HCT116 (cell line): ENCODE measurements at regions not wholly inside any gene's neighbourhood (a gene's known extent, or its start where the extent isn't known, plus 50 kb on each side); places are given as distances from the start of the nearest gene placed in this dataset.

Experiments
- ATAC-seq: fragments of 200-7000 bp; cut with Tn5 transposase; 2 replicates; pipeline ENCODE4 v1.9.1; 2020; ENCODE audit warnings: mild to moderate bottlenecking, moderate library complexity
- BruUV-seq: library from RNA; stranded (reverse); fragments of 400-500 nt; replicated peaks from 2 replicates; lab custom pipeline; 2021; lab: Mats Ljungman, UMichigan
- CTCF ChIA-PET: fragments of 300-600 bp; sonication (Branson Sonifier 250); formaldehyde crosslinking; loops from one replicate; lab custom pipeline; 2021; ENCODE audit warnings: antibody characterized with exemption; lab: Charles Lee
- POLR2A ChIA-PET: fragments of 300-600, 350-600 bp; sonication (Branson Sonifier 250); formaldehyde crosslinking; loops from one replicate; lab custom pipeline; 2021; ENCODE audit warnings: antibody characterized with exemption; lab: Charles Lee
- RAD21 ChIA-PET, 2 experiments: fragments of 300-600 bp; sonication (Branson Sonifier 250); formaldehyde crosslinking; loops; one replicate each; lab custom pipeline; 2023; ENCODE audit warnings: low total read pairs in 2 of 2; ENCODE audit not compliant: uncharacterized antibody in 2 of 2, unreplicated experiment in 2 of 2, low non-redundant PET in 1 of 2; lab: Charles Lee
- DNase-seq: peaks from one replicate; pipeline ENCODE4 v3.0.0-alpha.2; 2010; ENCODE audit warnings: low read depth, low spot score
- H2AFZ ChIP-seq: fragments of 200-600 bp; shearing (Covaris generic), sonication (generic); 2 replicates; pipeline ENCODE4 v1.6.1; 2017; ENCODE audit warnings: low read depth, mixed run types, mixed read lengths, antibody characterized with exemption, low read length; ENCODE audit not compliant: poor library complexity, severe bottlenecking
- H3K27ac ChIP-seq: 2 replicates; pipeline ENCODE4 v1.5.1; 2012; ENCODE audit warnings: low read depth, low read length
- H3K27me3 ChIP-seq: fragments of 200-600 bp; sonication (generic); 2 replicates; pipeline ENCODE4 v1.6.1; 2016; ENCODE audit warnings: mixed run types, low read length, mixed read lengths; ENCODE audit not compliant: insufficient read depth
- H3K36me3 ChIP-seq, 2 experiments: fragments of 200-500 bp in 1 of 2; fragments of 200-600 bp in 1 of 2; sonication (Bioruptor generic) in 1 of 2; sonication (generic) in 1 of 2; 2 replicates each; pipeline versions ENCODE4 v1.5.1 to v1.6.1; 2014 to 2016; ENCODE audit warnings: low read length in 2 of 2, inconsistent platforms in 1 of 2, mixed read lengths in 1 of 2, mixed run types in 1 of 2; ENCODE audit not compliant: insufficient read depth in 2 of 2, control insufficient read depth in 1 of 2
- H3K4me1 ChIP-seq, 2 experiments: fragments of 200-600 bp in 1 of 2; sonication (generic) in 1 of 2; 2 replicates each; pipeline versions ENCODE4 v1.5.1 to v1.6.1; 2012 to 2017; ENCODE audit warnings: low read length in 2 of 2, inconsistent platforms in 1 of 2, mild to moderate bottlenecking in 1 of 2, mixed read lengths in 1 of 2, mixed run types in 1 of 2, moderate library complexity in 1 of 2; ENCODE audit not compliant: insufficient read depth in 2 of 2, control insufficient read depth in 1 of 2
- H3K4me2 ChIP-seq: fragments of 200-600 bp; sonication (generic); 2 replicates; pipeline ENCODE4 v1.6.1; 2017; ENCODE audit warnings: mixed run types, low read length, mixed read lengths
- H3K4me3 ChIP-seq, 2 experiments: fragments of 200-600 bp in 1 of 2; sonication (generic) in 1 of 2; replicated peaks in 1 of 2; 2 replicates each; pipeline ENCODE4 v1.5.1; 2011 to 2016; ENCODE audit warnings: low read length in 2 of 2, control low read depth in 1 of 2, low read depth in 1 of 2, mild to moderate bottlenecking in 1 of 2, mixed read lengths in 1 of 2, mixed run types in 1 of 2
- H3K79me2 ChIP-seq: fragments of 200-600 bp; sonication (generic); 2 replicates; pipeline ENCODE4 v1.6.1; 2017; ENCODE audit warnings: mild to moderate bottlenecking, mixed run types, low read length, moderate library complexity, mixed read lengths; ENCODE audit not compliant: insufficient read depth
- H3K9ac ChIP-seq: fragments of 200-600 bp; sonication (generic); 2 replicates; pipeline ENCODE4 v1.6.1; 2016; ENCODE audit warnings: low read length, mixed read lengths
- H3K9me2 ChIP-seq: fragments of 200-600 bp; sonication (generic), shearing (Covaris generic); 2 replicates; pipeline ENCODE4 v1.6.1; 2017; ENCODE audit warnings: mixed run types, mild to moderate bottlenecking, moderate library complexity; ENCODE audit not compliant: insufficient read depth
- H3K9me3 ChIP-seq, 2 experiments: fragments of 200-500 bp in 1 of 2; fragments of 200-600 bp in 1 of 2; sonication (Bioruptor generic) in 1 of 2; sonication (generic) in 1 of 2; 2 replicates each; pipeline ENCODE4 v1.6.1; 2014 to 2017; ENCODE audit warnings: low read length in 2 of 2, mixed read lengths in 2 of 2, inconsistent platforms in 1 of 2, low read depth in 1 of 2, mild to moderate bottlenecking in 1 of 2, mixed run types in 1 of 2, moderate library complexity in 1 of 2; ENCODE audit not compliant: control insufficient read depth in 1 of 2, insufficient read depth in 1 of 2
- H4K20me1 ChIP-seq: fragments of 200-600 bp; sonication (generic), shearing (Covaris generic); 2 replicates; pipeline ENCODE4 v1.6.1; 2017; ENCODE audit warnings: mixed run types, mild to moderate bottlenecking, moderate library complexity; ENCODE audit not compliant: insufficient read depth
- ATF3 ChIP-seq: IDR thresholded peaks from 2 replicates; pipeline ENCODE4 v1.6.1; 2012
- CEBPB ChIP-seq: IDR thresholded peaks from 2 replicates; pipeline ENCODE4 v1.6.1; 2012; ENCODE audit warnings: low read depth
- CTCF ChIP-seq, 3 experiments: fragments of 200-600 bp in 1 of 3; sonication (generic) in 1 of 3; IDR thresholded peaks in 2 of 3; conservative IDR thresholded peaks in 1 of 3; 2 replicates each; pipeline ENCODE4 v1.5.1; 2012 to 2017; ENCODE audit warnings: low read depth in 2 of 3, low read length in 2 of 3, antibody characterized with exemption in 1 of 3, borderline replicate concordance in 1 of 3, control low read depth in 1 of 3, mild to moderate bottlenecking in 1 of 3, mixed read lengths in 1 of 3, mixed run types in 1 of 3, moderate library complexity in 1 of 3; ENCODE audit not compliant: insufficient read depth in 1 of 3
- EZH2 ChIP-seq: fragments of 200-600 bp; sonication (generic); IDR thresholded peaks from 2 replicates; pipeline ENCODE4 v1.6.1; 2017; ENCODE audit warnings: antibody characterized with exemption, mixed run types
- JUND ChIP-seq: IDR thresholded peaks from 2 replicates; pipeline ENCODE4 v1.6.1; 2012
- MAX ChIP-seq: IDR thresholded peaks from 2 replicates; pipeline ENCODE4 v1.6.1; 2012
- RAD21 ChIP-seq: IDR thresholded peaks from 2 replicates; pipeline ENCODE4 v1.6.1; 2012; ENCODE audit warnings: low read depth, mild to moderate bottlenecking
- REST ChIP-seq: IDR thresholded peaks from 2 replicates; pipeline ENCODE4 v1.6.1; 2012; ENCODE audit warnings: low read depth
- SIN3A ChIP-seq: IDR thresholded peaks from 2 replicates; pipeline ENCODE4 v1.6.1; 2012; ENCODE audit warnings: low read depth
- SP1 ChIP-seq: IDR thresholded peaks from 2 replicates; pipeline ENCODE4 v1.6.1; 2012; ENCODE audit warnings: low read depth
- TCF7L2 ChIP-seq: IDR thresholded peaks from 2 replicates; pipeline ENCODE4 v1.7.0; 2011; ENCODE audit warnings: borderline replicate concordance, inconsistent platforms; ENCODE audit not compliant: insufficient read depth, insufficient read length; ENCODE audit errors: extremely low read depth
- ZFX ChIP-seq: fragments of 450-650 bp; IDR thresholded peaks from 2 replicates; pipeline ENCODE4 v1.6.1; 2017
- intact Hi-C: fragments of 100-400 bp; cut with micrococcal nuclease; formaldehyde crosslinking; loops from 2 replicates; pipeline ENCODE4 v1.10.0; 2022

- Histone ChIP-seq H3K4me2 (no peak overlapping the region), H3K9me2 (no peaks in the 10 kb centered on the region), H3K4me3 (no peak overlapping the region), H3K27me3 (no peaks in the 10 kb centered on the region), H3K36me3 (no peaks in the 10 kb centered on the region), H3K9ac (no peak overlapping the region), H2AFZ (no peak overlapping the region), H3K9me3 (no peaks in the 10 kb centered on the region), H4K20me1 (no peaks in the 10 kb centered on the region), H3K4me1 (no peaks in the 10 kb centered on the region), H3K79me2 (no peaks in the 10 kb centered on the region), H3K27ac (no peak overlapping the region)
- intact Hi-C loops: no loop called here
- CTCF ChIA-PET: no interaction called here
- RAD21 ChIA-PET: no interaction called here
- no peak for ATAC-seq
- BruUV-seq: no TSS peak
- no peak for DNase-seq
- no peak for TF ChIP-seq CTCF (IDR thresholded peaks at IDR 0.05 in 2 of 3, conservative IDR thresholded peaks at IDR 0.05 in 1 of 3; ENCODE audit: borderline replicate concordance in 1 of 3, insufficient read depth in 1 of 3, low read depth in 2 of 3, low read length in 2 of 3)
- TF ChIP-seq ZFX: no peak
- TF ChIP-seq REST: no peak
- no peak for TF ChIP-seq SP1
- TF ChIP-seq RAD21: no peak
- TF ChIP-seq JUND: no peak
- TF ChIP-seq ATF3: no peak
- no peak for TF ChIP-seq MAX
- TF ChIP-seq CEBPB: no peak
- TF ChIP-seq TCF7L2: no peak
- TF ChIP-seq EZH2: no peak
- TF ChIP-seq SIN3A: no peak
- POLR2A ChIA-PET: no interaction called here
Measured at GRCh38 chr6:103268335-103268734, 1591.4 kb downstream of the HACE1 start.
